AG09319 (cell line): ENCODE measurements at regions not wholly inside any gene's neighbourhood (a gene's known extent, or its start where the extent isn't known, plus 50 kb on each side); places are given as distances from the start of the nearest gene placed in this dataset.

Experiments used
- DNase-seq: peaks from one replicate; pipeline ENCODE4 v3.0.0-alpha.2; 2010; ENCODE audit warnings: low read depth; ENCODE audit errors: extremely low read depth
- TF ChIP-seq, protein P1 (sequence below): IDR thresholded peaks from 2 replicates; pipeline ENCODE4 v1.5.1; 2011; ENCODE audit warnings: low read depth, mild to moderate bottlenecking, inconsistent platforms, low read length, moderate library complexity

DNA sequence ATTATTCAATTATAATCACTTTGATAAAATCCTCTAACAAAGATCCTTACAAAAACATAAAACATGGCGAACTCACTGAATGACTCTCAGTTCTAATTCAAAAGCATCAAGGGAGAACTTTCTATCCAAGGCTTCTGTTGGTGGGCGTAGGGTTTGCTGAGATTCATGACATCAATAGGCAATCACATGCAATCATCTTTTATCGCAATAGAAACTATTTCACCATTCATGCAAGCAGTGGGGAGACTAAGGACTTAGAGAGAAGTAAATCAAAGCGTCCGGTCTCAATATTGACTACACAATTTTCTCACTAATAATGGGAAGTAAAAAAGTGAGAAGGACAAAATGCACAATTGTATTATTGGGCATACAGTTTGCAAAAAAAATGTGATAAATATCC lies 168.7 kb downstream of the SCG2 start:
- TF ChIP-seq, protein P1, sequence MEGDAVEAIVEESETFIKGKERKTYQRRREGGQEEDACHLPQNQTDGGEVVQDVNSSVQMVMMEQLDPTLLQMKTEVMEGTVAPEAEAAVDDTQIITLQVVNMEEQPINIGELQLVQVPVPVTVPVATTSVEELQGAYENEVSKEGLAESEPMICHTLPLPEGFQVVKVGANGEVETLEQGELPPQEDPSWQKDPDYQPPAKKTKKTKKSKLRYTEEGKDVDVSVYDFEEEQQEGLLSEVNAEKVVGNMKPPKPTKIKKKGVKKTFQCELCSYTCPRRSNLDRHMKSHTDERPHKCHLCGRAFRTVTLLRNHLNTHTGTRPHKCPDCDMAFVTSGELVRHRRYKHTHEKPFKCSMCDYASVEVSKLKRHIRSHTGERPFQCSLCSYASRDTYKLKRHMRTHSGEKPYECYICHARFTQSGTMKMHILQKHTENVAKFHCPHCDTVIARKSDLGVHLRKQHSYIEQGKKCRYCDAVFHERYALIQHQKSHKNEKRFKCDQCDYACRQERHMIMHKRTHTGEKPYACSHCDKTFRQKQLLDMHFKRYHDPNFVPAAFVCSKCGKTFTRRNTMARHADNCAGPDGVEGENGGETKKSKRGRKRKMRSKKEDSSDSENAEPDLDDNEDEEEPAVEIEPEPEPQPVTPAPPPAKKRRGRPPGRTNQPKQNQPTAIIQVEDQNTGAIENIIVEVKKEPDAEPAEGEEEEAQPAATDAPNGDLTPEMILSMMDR: no peak
- no peak for DNase-seq

DNA sequence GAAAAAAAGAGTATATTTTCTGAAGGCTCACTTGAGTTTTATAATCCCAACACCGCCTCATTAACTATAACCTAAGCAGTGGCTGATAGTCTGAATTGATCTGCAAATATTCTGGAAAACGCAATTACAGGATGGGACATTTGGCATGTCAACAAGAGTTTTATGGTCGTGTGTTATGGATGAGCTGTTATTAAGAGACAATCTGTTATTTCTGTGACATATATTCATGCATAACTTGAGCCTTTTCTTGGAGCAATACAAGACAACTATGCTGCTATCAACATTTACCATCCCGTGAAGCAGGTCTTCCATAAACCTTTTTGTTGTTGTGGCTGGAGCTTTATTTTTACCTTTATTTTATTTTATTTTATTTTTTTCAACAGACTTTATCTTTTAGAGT lies 164.4 kb downstream of the SCG2 start:
- TF ChIP-seq, protein P1: no peak
- DNase-seq: no peak

DNA sequence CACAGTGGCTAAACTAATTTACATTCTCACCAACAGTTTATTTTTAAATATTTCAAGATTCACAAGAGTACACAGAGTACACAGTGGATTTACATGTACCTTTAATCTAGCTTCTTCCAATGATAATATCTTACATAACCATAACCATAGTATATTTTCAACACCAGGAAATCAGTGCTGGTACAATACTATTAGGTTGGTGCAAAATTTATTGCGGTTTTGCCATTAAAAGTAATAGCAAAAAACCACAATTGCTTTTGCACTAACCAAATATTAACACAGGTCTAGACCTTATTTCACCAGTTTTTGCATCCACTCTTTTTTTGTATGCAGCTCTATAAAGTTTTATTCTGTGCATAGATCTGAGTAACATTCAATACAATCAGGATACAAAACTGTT lies 163.0 kb downstream of the SCG2 start:
- TF ChIP-seq, protein P1: no peak

DNA sequence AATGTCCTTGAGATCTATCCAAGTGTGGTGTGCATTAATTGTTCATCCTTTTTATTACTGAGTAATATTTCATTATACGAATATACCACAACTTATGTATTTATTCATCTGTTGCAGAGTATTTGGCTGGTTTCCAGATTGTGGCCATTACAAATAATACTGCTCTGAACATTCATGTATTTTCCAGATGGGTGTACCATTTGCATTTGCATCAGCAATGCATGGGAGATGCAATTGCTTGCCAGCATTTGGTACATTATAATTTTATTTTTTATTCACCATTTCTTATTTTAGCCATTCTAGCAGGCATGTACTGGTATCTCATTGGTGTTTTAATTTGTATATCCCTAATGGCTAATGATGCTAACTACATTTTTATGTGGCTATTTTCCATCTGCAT lies 162.4 kb downstream of the SCG2 start:
- TF ChIP-seq, protein P1: no peak
- no peak for DNase-seq

More for the DNA sequence above, 163.0 kb downstream of the SCG2 start:
- no peak for DNase-seq

DNA sequence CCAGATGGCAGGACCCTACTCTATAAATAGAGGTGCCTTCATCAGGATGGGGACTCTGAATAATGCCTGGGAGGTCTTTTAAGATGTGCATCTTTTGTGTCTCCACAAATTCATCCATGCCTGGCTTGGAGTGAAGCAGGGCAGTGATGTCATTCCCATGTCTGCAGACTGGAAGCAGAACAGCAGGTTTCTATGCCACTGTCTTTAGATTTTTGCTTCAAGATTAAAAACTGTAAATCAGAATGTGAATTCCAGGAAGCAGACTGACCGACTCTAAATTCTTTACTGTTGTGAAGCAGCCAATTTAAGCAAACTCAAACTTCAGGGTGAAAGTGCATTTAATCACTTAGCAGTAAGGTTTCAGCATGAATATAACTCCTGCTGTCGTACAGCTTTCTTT lies 159.3 kb downstream of the SCG2 start:
- no peak for DNase-seq
- TF ChIP-seq, protein P1: no peak

DNA sequence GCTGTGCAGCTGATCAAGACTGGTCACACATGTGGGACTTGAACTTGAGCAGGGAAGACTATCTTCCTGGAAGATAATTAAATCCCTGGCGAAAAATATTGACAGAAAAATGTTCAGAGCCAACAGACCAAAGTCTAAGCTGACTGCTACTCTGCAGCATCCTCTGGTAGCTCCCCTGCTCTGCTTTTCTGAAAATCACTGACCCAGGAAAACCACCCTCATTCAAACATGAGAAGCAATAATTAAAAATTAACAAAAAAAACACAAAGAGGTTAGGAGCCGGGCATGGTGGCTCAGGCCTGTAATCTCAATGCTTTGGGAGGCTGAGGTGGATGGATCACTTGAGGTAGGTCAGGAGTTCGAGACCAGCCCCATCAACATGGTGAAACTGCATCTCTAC lies 151.9 kb downstream of the SCG2 start:
- TF ChIP-seq, protein P1: no peak
- DNase-seq: no peak

DNA sequence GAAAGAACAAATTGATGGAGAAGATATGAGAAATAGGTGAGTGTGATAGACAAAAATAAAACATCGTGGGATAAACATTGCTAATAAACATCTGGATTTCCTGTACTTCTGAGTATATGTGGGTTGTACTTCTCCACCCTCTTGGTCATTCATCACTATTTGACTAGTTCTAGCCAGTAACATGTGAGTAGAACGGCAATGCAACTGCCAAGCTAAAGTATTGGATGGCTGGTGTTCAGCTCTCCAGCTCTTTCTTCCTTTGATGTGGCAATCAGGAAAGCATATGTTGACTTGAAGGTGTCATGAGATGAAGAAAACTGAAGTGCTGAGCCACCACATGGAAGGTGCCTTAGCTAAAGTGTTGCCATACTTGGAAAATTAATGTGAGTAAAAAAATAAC lies 144.9 kb downstream of the SCG2 start:
- DNase-seq: no peak
- TF ChIP-seq, protein P1: no peak
